GM12878 (cell line): ENCODE measurements at regions not wholly inside any gene's neighbourhood (a gene's known extent, or its start where the extent isn't known, plus 50 kb on each side); places are given as distances from the start of the nearest gene placed in this dataset.

Experiments
- ATAC-seq: fragments of 200-7000 bp; cut with Tn5 transposase; 3 replicates; pipeline ENCODE4 v1.9.1; 2020; ENCODE audit warnings: mild to moderate bottlenecking, moderate library complexity
- BruUV-seq: library from RNA; stranded (reverse); fragments of 400-500 nt; replicated peaks from 2 replicates; lab custom pipeline; 2021; lab: Mats Ljungman, UMichigan
- CTCF ChIA-PET: fragments of 300-600 bp; sonication (Branson Sonifier 250); formaldehyde crosslinking; extraction: SDS; loops from one replicate; lab custom pipeline; 2021; ENCODE audit warnings: inconsistent platforms; lab: Yijun Ruan, JAX
- POLR2A ChIA-PET: fragments of 350-600 bp; formaldehyde crosslinking; extraction: SDS; loops from one replicate; lab custom pipeline; 2021; ENCODE audit warnings: inconsistent platforms; lab: Charles Lee
- RAD21 ChIA-PET: fragments of 300-600 bp; sonication (Branson Sonifier 250); formaldehyde crosslinking; loops from one replicate; lab custom pipeline; 2023; ENCODE audit warnings: antibody characterized with exemption; ENCODE audit not compliant: unreplicated experiment; lab: Charles Lee
- SMC1A ChIA-PET: fragments of 300-600 bp; sonication (Branson Sonifier 250); formaldehyde crosslinking; loops from one replicate; lab custom pipeline; 2023; ENCODE audit not compliant: unreplicated experiment, uncharacterized antibody; lab: Charles Lee
- DNase-seq: peaks from one replicate; pipeline ENCODE4 v3.0.0-alpha.2; 2011; ENCODE audit warnings: low read depth, low spot score
- FAIRE-seq: peaks from 3 replicates; lab custom pipeline; 2011; peaks lifted over from hg19 to GRCh38; lab: Jason Lieb, UNC
- H2AFZ ChIP-seq: 2 replicates; pipeline ENCODE4 v1.6.0; 2011; ENCODE audit warnings: low read depth, low read length, control low read depth; ENCODE audit not compliant: control insufficient read depth
- H3K27ac ChIP-seq: 2 replicates; pipeline ENCODE4 v1.5.1; 2011; ENCODE audit warnings: control low read depth; ENCODE audit not compliant: control insufficient read depth, insufficient read depth
- H3K27me3 ChIP-seq, 2 experiments: replicated peaks in 1 of 2; 2 replicates each; pipeline versions ENCODE4 v1.6.0 to v1.6.1; 2011; ENCODE audit warnings: low read length in 1 of 2; ENCODE audit not compliant: control insufficient read depth in 2 of 2, insufficient read depth in 2 of 2
- H3K36me3 ChIP-seq, 2 experiments: 2 replicates each; pipeline ENCODE4 v1.5.1; 2011; ENCODE audit warnings: low read length in 1 of 2; ENCODE audit not compliant: control insufficient read depth in 2 of 2, insufficient read depth in 2 of 2
- H3K4me1 ChIP-seq: 2 replicates; pipeline ENCODE4 v1.6.1; 2011; ENCODE audit warnings: mild to moderate bottlenecking, low read length, moderate library complexity, mixed read lengths; ENCODE audit not compliant: control insufficient read depth, insufficient read depth
- H3K4me2 ChIP-seq: 2 replicates; pipeline ENCODE4 v1.6.0; 2011; ENCODE audit warnings: control low read depth; ENCODE audit not compliant: control insufficient read depth, insufficient read depth
- H3K4me3 ChIP-seq: fragments of 200-600 bp; sonication (generic); 2 replicates; pipeline ENCODE4 v1.5.1; 2016
- H3K79me2 ChIP-seq: 2 replicates; pipeline ENCODE4 v1.6.0; 2011; ENCODE audit warnings: low read length; ENCODE audit not compliant: control insufficient read depth, insufficient read depth
- H3K9ac ChIP-seq: 2 replicates; pipeline ENCODE4 v1.8.0; 2011; ENCODE audit warnings: low read length, control low read depth, mixed read lengths; ENCODE audit not compliant: control insufficient read depth, insufficient read depth
- H3K9me3 ChIP-seq: replicated peaks from 3 replicates; pipeline ENCODE4 v1.5.1; 2011; ENCODE audit warnings: mild to moderate bottlenecking, low read length; ENCODE audit not compliant: control insufficient read depth, insufficient read depth
- H4K20me1 ChIP-seq: 2 replicates; pipeline ENCODE4 v1.6.0; 2011; ENCODE audit not compliant: control insufficient read depth, insufficient read depth
- BHLHE40 ChIP-seq, 2 experiments: fragments of 450-650 bp in 1 of 2; IDR thresholded peaks; 2 replicates each; pipeline ENCODE4 v1.6.1; 2011 to 2017; ENCODE audit warnings: low read depth in 2 of 2, borderline replicate concordance in 1 of 2, improper control_type of control experiment in 1 of 2, low read length in 1 of 2, mild to moderate bottlenecking in 1 of 2
- CHD4 ChIP-seq: fragments of 200-600 bp; sonication (generic); IDR thresholded peaks from 2 replicates; pipeline ENCODE4 v1.6.1; 2016; ENCODE audit warnings: mild to moderate bottlenecking
- MYC ChIP-seq: IDR thresholded peaks from 2 replicates; pipeline ENCODE4 v1.6.1; 2011; ENCODE audit warnings: mild to moderate bottlenecking, low read length, moderate library complexity, inconsistent platforms; ENCODE audit not compliant: insufficient read depth, insufficient replicate concordance, insufficient read length, severe bottlenecking
- PAX8 ChIP-seq: fragments of 450-650 bp; IDR thresholded peaks from 2 replicates; pipeline ENCODE4 v1.6.1; 2017; ENCODE audit warnings: mild to moderate bottlenecking, moderate library complexity
- RELA ChIP-seq: fragments of 450-650 bp; IDR thresholded peaks from 2 replicates; pipeline ENCODE4 v1.8.0; 2014; ENCODE audit warnings: borderline replicate concordance; ENCODE audit not compliant: partially characterized antibody
- SMC3 ChIP-seq: IDR thresholded peaks from 2 replicates; pipeline ENCODE4 v1.6.1; 2011; ENCODE audit warnings: low read length, improper control_type of control experiment, borderline replicate concordance
- TCF3 ChIP-seq: IDR thresholded peaks from 2 replicates; pipeline ENCODE4 v1.6.1; 2012; ENCODE audit warnings: low read depth, mild to moderate bottlenecking, low read length, borderline replicate concordance; ENCODE audit not compliant: insufficient read depth
- WRNIP1 ChIP-seq: IDR thresholded peaks from 2 replicates; pipeline ENCODE4 v1.6.1; 2011; ENCODE audit warnings: low read depth, low read length, improper control_type of control experiment, borderline replicate concordance
- ZBED1 ChIP-seq: IDR thresholded peaks from 2 replicates; pipeline ENCODE4 v1.6.1; 2016; ENCODE audit warnings: borderline replicate concordance
- WGBS: methylation state at CpG from one replicate; pipeline ENCODE4 v1.1.6; 2016; ENCODE audit warnings: low lambda C conversion rate; ENCODE audit not compliant: insufficient replicate concordance, insufficient coverage; ENCODE audit errors: missing lambda C conversion rate; 5-methylcytosine and 5-hydroxymethylcytosine counted together
- in situ Hi-C: fragments of 300-500 bp; cut with MboI; formaldehyde crosslinking; loops from 9 replicates; pipeline ENCODE4 v1.14.3; 2018; ENCODE audit warnings: mixed read lengths
- intact Hi-C: fragments of 100-400 bp; cut with micrococcal nuclease; formaldehyde crosslinking; loops from one replicate; pipeline ENCODE4 v1.14.2; 2022; ENCODE audit not compliant: unreplicated experiment

DNA sequence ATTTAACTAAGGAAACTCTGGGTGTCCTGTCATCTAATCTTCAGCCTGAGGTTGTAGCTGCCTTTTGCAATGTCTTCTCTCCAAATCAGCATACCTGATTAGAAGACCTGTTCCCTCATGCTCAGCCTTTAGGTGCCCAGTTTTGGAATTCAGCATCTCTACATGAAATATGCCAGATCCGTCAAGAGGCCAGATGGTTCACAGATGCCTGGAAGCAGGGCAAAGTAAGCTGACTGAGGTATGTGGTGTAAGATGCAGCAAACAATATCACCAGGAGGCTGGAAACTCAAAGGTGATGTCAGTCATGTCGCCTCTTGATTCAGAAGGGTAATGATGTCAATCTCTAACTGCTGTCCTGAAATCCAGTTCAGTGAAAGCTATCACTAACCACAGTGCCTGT is 324.4 kb downstream of the PRELID2 start:
- no peaks in the 10 kb centered on the region for H3K4me1 ChIP-seq
- H3K79me2 ChIP-seq: no peaks in the 10 kb centered on the region
- ChIA-PET POLR2A (no interaction called here), RAD21 (no interaction called here), SMC1A (interaction anchor here (1.1 kb wide), 1 partner anchor 17 kb away, joined by 3 read pairs; no protein-coding TSS in a partner anchor), CTCF (no interaction called here)
- no peak overlapping the region for H3K27ac ChIP-seq
- DNase-seq: no peak
- no peak for FAIRE-seq
- H3K4me3 ChIP-seq: no peak overlapping the region
- H4K20me1 ChIP-seq: no peaks in the 10 kb centered on the region
- TF ChIP-seq CHD4 (no peak), MYC (no peak), PAX8 (no peak)
- WGBS: 38% methylated on average over 2 of the region's 2 CpGs
- no peak overlapping the region for H2AFZ ChIP-seq
- H3K27me3 ChIP-seq: no peaks in the 10 kb centered on the region
- no peaks in the 10 kb centered on the region for H3K9me3 ChIP-seq
- no peak for ATAC-seq
- intact Hi-C loops (no loop called here), in situ Hi-C loops (no loop called here)
- no peaks in the 10 kb centered on the region for H3K36me3 ChIP-seq
- H3K9ac ChIP-seq: no peak overlapping the region
- BruUV-seq: no TSS peak
- H3K4me2 ChIP-seq: no peak overlapping the region

DNA sequence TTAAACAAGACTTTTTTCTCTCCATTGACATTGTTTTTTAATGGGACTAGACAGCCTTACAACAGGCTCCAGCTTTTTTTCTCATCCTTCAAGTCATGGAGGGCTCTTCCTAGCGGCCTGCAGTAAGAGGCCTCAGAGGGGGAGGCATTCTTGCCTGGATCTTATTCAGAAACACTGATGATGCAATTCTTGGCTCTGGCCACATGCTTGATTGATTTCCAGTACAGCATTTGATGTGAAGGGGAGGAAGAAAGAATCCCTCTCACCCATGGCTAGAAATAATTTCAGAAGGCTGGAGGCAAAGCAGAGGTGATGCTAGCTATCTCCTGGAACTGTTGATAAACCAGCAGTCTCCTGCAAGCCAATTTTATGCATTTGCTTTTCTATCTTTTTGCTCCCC is 324.8 kb downstream of the PRELID2 start:
- SMC1A ChIA-PET: no interaction called here
- CTCF ChIA-PET: no interaction called here
- Histone ChIP-seq H4K20me1 (no peaks in the 10 kb centered on the region), H3K27me3 (no peaks in the 10 kb centered on the region), H3K4me3 (no peak overlapping the region), H2AFZ (no peak overlapping the region), H3K4me2 (no peak overlapping the region), H3K27ac (no peak overlapping the region), H3K9me3 (no peaks in the 10 kb centered on the region), H3K4me1 (no peaks in the 10 kb centered on the region)
- in situ Hi-C loops: no loop called here
- RAD21 ChIA-PET: no interaction called here
- WGBS: 8% methylated on average over 1 of the region's 1 CpG
- BruUV-seq: no TSS peak
- FAIRE-seq (no peak), DNase-seq (no peak)
- intact Hi-C loops: no loop called here
- TF ChIP-seq RELA (no peak), BHLHE40 (IDR thresholded peaks at IDR 0.05; ENCODE audit: borderline replicate concordance in 1 of 2, low read depth in 2 of 2, low read length in 1 of 2) (no peak), TCF3 (no peak), ZBED1 (no peak), WRNIP1 (no peak), SMC3 (no peak)
- TF ChIP-seq, all 136 proteins: peak for 0
- POLR2A ChIA-PET: no interaction called here
- Histone ChIP-seq H3K9ac (no peak overlapping the region), H3K79me2 (no peaks in the 10 kb centered on the region), H3K36me3 (no peaks in the 10 kb centered on the region)
- no peak for ATAC-seq
